ENCODE measurements at regions not wholly inside any gene's neighbourhood (a gene's known extent, or its start where the extent isn't known, plus 50 kb on each side); places are given as distances from the start of the nearest gene placed in this dataset.
"Not testable (repeated sequence)": the region's sequence is repeated elsewhere in the genome, so short reads cannot be mapped to it uniquely, and the experiment has no call there.

GRCh38 chr10:31665764-31666279, 262.8 kb downstream of the ARHGAP12 start:
- TF ChIP-seq POLR2A (IDR thresholded peaks at IDR 0.05; ENCODE audit: low read depth); POLR2AphosphoS5 (IDR thresholded peaks at IDR 0.05); CTCF (IDR thresholded peaks at IDR 0.05); EP300 (IDR thresholded peaks at IDR 0.05): not testable (repeated sequence)

Data from esophagus muscularis mucosa (tissue), 4 donors.